ENCODE measurements at regions not wholly inside any gene's neighbourhood (a gene's known extent, or its start where the extent isn't known, plus 50 kb on each side); places are given as distances from the start of the nearest gene placed in this dataset.

DNA sequence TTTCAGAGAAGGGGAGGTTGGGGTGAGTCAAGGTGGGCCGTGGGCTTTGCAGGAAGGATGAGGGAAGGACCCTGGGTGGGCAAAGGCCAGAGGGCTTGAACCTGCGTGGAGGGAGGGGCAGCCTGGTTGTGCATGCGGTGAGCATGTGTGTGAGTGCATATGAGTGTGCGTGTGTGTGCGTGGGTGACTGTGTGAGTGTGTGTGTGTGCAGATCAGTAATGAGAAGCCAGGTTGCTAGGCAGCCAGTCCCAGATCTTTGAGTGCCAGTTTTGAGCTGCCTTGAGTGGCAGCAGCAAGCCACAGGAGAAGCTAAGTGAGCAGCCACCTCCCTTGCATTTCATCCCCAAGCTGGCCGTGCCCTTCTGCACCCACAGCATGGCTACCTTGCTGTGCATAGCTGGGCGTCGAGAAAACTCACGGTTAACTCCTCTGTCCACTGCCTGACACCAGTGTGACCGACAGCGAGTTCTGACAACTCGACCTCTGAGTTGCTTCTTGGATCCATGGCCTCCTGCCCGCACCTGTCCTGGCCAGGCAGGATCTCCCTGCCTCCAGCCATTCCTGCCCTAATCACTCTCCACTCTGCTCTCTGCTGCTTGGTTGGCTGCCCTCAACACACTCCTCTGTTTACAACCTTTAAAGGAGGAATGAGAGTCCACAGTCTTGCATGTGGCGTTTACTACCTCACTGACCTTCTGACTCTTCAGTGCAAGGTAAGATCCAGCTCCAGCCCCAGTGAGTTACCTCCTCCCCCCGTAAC is 775.4 kb downstream of the TYW1 start:
- no peak overlapping the region for H3K4me3 ChIP-seq (ENCODE audit: low read depth, low read length)
- no peak for DNase-seq (ENCODE audit: low read depth)
- H3K27me3 ChIP-seq (ENCODE audit: control insufficient read depth, insufficient read depth, low read length) = no peaks in the 10 kb centered on the region
- TF ChIP-seq, protein P1, sequence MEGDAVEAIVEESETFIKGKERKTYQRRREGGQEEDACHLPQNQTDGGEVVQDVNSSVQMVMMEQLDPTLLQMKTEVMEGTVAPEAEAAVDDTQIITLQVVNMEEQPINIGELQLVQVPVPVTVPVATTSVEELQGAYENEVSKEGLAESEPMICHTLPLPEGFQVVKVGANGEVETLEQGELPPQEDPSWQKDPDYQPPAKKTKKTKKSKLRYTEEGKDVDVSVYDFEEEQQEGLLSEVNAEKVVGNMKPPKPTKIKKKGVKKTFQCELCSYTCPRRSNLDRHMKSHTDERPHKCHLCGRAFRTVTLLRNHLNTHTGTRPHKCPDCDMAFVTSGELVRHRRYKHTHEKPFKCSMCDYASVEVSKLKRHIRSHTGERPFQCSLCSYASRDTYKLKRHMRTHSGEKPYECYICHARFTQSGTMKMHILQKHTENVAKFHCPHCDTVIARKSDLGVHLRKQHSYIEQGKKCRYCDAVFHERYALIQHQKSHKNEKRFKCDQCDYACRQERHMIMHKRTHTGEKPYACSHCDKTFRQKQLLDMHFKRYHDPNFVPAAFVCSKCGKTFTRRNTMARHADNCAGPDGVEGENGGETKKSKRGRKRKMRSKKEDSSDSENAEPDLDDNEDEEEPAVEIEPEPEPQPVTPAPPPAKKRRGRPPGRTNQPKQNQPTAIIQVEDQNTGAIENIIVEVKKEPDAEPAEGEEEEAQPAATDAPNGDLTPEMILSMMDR (IDR thresholded peaks at IDR 0.05; ENCODE audit: insufficient read depth, low read length, poor library complexity, severe bottlenecking) = no peak
- no peaks in the 10 kb centered on the region for H3K36me3 ChIP-seq (ENCODE audit: control insufficient read depth, insufficient read depth, low read length)

DNA sequence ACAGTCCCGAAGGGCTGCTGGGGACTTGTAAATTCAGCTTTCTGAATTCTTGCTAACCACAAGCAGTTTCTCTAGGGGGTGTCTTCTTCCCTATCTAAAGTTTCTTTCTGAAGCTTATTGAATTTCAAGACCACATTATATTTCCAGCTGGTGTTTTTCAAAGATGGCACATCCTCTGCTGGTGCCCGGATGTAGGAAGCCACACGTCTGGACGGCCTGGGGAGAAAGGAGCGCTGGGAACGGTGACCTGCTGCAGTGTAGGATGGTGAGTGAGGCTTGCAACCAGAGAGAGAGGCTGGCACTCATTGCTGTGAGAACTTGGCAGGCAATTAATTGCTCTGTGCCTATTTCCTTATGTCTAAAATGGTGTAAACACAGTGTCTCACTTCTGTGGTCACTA is 776.4 kb downstream of the TYW1 start:
- no peaks in the 10 kb centered on the region for H3K27me3 ChIP-seq (ENCODE audit: control insufficient read depth, insufficient read depth, low read length)
- H3K36me3 ChIP-seq (ENCODE audit: control insufficient read depth, insufficient read depth, low read length) = no peaks in the 10 kb centered on the region
- DNase-seq (ENCODE audit: low read depth) = no peak
- no peak overlapping the region for H3K4me3 ChIP-seq (ENCODE audit: low read depth, low read length)
- TF ChIP-seq, protein P1 (IDR thresholded peaks at IDR 0.05; ENCODE audit: insufficient read depth, low read length, poor library complexity, severe bottlenecking) = no peak

DNA sequence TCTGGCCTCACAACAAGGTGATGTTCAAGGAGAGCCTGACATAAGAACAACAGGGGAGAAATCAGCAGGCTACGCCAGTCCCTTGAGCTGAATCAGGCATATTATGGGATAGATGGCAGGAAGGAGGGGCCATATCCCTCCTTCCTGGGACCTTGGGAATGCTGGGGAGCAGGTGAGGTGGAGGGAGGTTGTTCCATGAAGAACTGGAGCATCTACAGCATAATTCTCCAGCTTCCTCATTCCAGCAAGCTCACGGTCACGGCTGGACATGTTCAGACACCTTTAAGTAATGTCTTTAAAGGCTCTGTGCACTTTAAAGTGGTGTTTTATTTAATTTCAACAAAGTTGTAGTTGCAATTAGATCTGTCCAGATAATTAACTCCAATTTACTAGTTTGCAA is 780.5 kb downstream of the TYW1 start:
- Histone ChIP-seq H3K36me3 (ENCODE audit: control insufficient read depth, insufficient read depth, low read length) (no peaks in the 10 kb centered on the region), H3K27me3 (ENCODE audit: control insufficient read depth, insufficient read depth, low read length) (no peaks in the 10 kb centered on the region), H3K4me3 (ENCODE audit: low read depth, low read length) (no peak overlapping the region)
- DNase-seq (ENCODE audit: low read depth) = no peak
- TF ChIP-seq, protein P1 (IDR thresholded peaks at IDR 0.05; ENCODE audit: insufficient read depth, low read length, poor library complexity, severe bottlenecking) = no peak

DNA sequence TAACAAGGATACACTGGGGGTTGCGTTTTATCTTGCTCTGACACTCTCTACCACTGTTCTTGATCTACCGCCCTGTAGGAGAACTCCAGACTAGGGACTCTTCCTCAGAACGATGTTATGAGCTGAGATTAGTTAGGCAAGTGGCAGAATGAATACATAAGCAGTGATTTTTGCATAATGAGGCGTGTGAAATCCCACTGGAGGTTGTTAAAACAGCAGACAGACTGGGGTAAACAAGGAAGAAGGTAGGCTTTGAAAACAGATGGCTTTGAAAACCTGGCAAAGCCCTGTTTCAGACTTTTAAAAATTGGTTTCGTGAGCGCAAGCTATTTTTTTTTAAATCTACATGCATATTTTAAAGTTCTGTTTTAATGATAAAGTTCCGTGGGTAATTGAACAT is 785.2 kb downstream of the TYW1 start:
- Histone ChIP-seq H3K4me3 (ENCODE audit: low read depth, low read length) (no peak overlapping the region), H3K27me3 (ENCODE audit: control insufficient read depth, insufficient read depth, low read length) (no peaks in the 10 kb centered on the region), H3K36me3 (ENCODE audit: control insufficient read depth, insufficient read depth, low read length) (no peaks in the 10 kb centered on the region)
- TF ChIP-seq, protein P1 (IDR thresholded peaks at IDR 0.05; ENCODE audit: insufficient read depth, low read length, poor library complexity, severe bottlenecking) = no peak
- DNase-seq (ENCODE audit: low read depth) = no peak

DNA sequence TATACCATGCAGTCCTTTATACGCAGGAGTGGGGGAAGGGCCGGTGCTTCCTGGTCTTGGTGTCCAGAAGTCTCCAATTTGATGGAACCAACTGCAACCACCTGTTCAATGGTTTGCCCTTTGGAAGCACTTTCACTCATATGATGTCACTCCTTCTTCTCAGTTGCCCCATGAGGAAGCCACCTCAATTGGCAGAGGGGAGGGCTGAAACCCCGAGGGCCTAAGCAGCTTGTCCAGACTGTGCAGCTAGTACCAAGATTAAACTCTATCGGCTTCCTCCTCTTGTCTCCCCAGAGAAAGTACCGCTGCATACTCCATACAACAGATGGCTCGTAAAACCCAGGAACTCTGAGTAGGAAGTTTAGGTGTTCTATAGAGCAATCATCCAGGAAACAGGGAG is 789.4 kb downstream of the TYW1 start:
- Histone ChIP-seq H3K27me3 (ENCODE audit: control insufficient read depth, insufficient read depth, low read length) (no peaks in the 10 kb centered on the region), H3K4me3 (ENCODE audit: low read depth, low read length) (no peak overlapping the region), H3K36me3 (ENCODE audit: control insufficient read depth, insufficient read depth, low read length) (no peaks in the 10 kb centered on the region)
- DNase-seq (ENCODE audit: low read depth) = no peak
- TF ChIP-seq, protein P1 (IDR thresholded peaks at IDR 0.05; ENCODE audit: insufficient read depth, low read length, poor library complexity, severe bottlenecking) = no peak

DNA sequence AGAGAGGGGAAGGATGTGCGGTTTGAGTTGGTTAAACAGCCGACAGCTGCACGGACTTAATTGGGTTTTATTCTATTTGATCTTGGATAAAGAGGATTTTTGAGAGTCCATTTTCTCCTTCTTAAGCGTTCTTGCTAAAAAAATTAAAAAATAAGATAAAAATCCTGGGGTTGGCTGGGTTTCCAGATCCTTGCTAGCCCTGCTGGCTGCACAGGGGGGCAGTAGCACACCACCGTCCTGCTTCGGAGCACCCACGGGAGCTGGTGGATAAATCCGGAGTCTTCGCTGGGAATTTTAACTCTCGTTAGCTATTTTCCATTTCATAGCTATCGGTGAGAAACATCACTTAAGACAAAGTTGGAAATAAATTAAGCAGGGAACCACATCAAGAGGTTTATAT is 792.0 kb downstream of the TYW1 start:
- DNase-seq (ENCODE audit: low read depth) = no peak
- Histone ChIP-seq H3K4me3 (ENCODE audit: low read depth, low read length) (no peak overlapping the region), H3K36me3 (ENCODE audit: control insufficient read depth, insufficient read depth, low read length) (no peaks in the 10 kb centered on the region), H3K27me3 (ENCODE audit: control insufficient read depth, insufficient read depth, low read length) (no peaks in the 10 kb centered on the region)
- TF ChIP-seq, protein P1 (IDR thresholded peaks at IDR 0.05; ENCODE audit: insufficient read depth, low read length, poor library complexity, severe bottlenecking) = peak; percentile 32
